ENCODE measurements at regions not wholly inside any gene's neighbourhood (a gene's known extent, or its start where the extent isn't known, plus 50 kb on each side); places are given as distances from the start of the nearest gene placed in this dataset.
"Not testable (repeated sequence)": the region's sequence is repeated elsewhere in the genome, so short reads cannot be mapped to it uniquely, and the experiment has no call there.

DNA sequence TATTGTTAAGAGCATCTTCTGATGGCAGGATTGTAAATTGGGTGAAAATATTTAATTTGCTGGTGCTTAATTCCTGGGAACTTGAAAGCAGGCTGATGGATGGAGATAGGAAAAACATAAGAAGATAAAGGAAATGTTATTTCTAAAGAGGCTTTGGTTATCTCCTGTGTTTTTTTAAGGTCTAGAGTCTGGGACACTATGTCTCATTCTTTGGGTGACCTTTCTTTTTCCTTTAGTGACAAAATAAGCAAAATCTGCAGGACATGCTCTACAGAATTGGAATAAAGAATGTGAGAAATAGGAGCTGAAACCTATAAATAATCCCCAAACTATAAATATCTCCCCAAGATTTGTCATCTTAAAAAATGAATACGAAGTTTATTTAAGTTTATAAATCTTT is 241.7 kb downstream of the DSC3 start:
- TF ChIP-seq POLR2A (IDR thresholded peaks at IDR 0.05) = no peak
- TF ChIP-seq CTCF (IDR thresholded peaks at IDR 0.05) = no peak
- WGBS, 2 donors = 37 to 54% methylated on average over 1 of the region's 1 CpG
- no peak for DNase-seq (ENCODE audit: low spot score in 2 of 2)
- no peak overlapping the region for H3K4me3 ChIP-seq (ENCODE audit: low read depth, poor library complexity, severe bottlenecking)
- intact Hi-C loops (cut with DNase I; ENCODE audit: low total_unique reads) = no loop called here

GRCh38 chr18:30792051-30792450 is 250.5 kb downstream of the DSC3 start:
- intact Hi-C loops (cut with DNase I; ENCODE audit: low total_unique reads) = no loop called here
- no peak overlapping the region for H3K4me3 ChIP-seq (ENCODE audit: low read depth, poor library complexity, severe bottlenecking)
- TF ChIP-seq CTCF (IDR thresholded peaks at IDR 0.05) (no peak), POLR2A (IDR thresholded peaks at IDR 0.05) (no peak)
- 80 to 91% methylated on average over 7 of the region's 7 CpGs for WGBS, 2 donors
- DNase-seq (ENCODE audit: low spot score in 2 of 2) = no peak

DNA sequence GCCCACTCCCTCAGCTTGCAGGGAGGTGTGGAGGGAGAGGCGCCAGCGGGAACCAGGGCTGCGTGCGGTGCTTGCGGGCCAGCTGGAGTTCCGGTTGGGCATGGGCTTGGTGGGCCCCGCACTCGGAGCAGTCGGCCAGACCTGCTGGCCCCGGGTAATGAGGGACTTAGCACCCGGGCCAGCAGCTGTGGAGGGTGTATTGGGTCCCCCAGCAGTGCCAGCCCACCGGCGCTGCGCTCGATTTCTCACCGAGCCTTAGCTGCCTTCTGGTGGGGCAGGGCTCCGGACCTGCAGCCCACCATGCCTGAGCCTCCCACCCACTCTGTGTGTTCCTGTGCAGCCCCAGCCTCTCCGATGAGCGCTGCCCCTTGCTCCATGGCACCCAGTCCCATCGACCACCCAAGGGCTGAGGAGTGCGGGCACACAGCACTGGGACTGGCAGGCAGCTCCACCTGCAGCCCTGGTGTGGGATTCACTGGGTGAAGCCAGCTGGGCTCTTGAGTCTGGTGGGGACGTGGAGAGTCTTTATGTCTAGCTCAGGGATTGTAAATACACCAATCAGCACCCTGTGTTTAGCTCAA is 254.0 kb downstream of the DSC3 start:
- 94 to 96% methylated on average over 10 to 19 of the region's 22 CpGs for WGBS, 2 donors
- intact Hi-C loops (cut with DNase I; ENCODE audit: low total_unique reads); H3K4me3 ChIP-seq (ENCODE audit: low read depth, poor library complexity, severe bottlenecking); DNase-seq (ENCODE audit: low spot score in 2 of 2): not testable (repeated sequence)

DNA sequence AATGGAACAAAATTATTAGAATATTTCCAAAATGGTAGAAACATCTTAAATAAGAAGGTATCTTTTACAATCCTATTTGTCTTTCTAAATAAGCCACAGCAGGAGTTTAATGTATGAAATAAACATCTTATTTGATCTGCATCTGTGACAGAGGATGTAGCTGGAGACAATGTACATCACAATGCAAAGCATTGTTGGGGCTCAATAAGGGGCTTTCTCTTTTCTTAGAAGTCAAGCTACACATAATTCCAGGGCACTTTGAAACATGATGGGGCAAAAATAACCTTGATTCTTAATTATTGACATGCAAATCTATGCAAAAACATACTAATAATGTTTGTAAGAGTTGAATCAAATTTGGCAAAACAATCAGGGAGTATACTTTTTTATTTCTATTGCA is 255.1 kb downstream of the DSC3 start:
- no peak overlapping the region for H3K4me3 ChIP-seq (ENCODE audit: low read depth, poor library complexity, severe bottlenecking)
- TF ChIP-seq POLR2A (IDR thresholded peaks at IDR 0.05) (no peak), CTCF (IDR thresholded peaks at IDR 0.05) (no peak)
- intact Hi-C loops (cut with DNase I; ENCODE audit: low total_unique reads) = no loop called here
- no peak for DNase-seq (ENCODE audit: low spot score in 2 of 2)

GRCh38 chr18:30781601-30782000 is 260.9 kb downstream of the DSC3 start:
- WGBS, 2 donors = 87 to 90% methylated on average over 2 of the region's 2 CpGs
- no peak for TF ChIP-seq POLR2A (IDR thresholded peaks at IDR 0.05)
- TF ChIP-seq CTCF (IDR thresholded peaks at IDR 0.05) = no peak
- intact Hi-C loops (cut with DNase I; ENCODE audit: low total_unique reads) = no loop called here
- no peak for DNase-seq (ENCODE audit: low spot score in 2 of 2)
- no peak overlapping the region for H3K4me3 ChIP-seq (ENCODE audit: low read depth, poor library complexity, severe bottlenecking)

DNA sequence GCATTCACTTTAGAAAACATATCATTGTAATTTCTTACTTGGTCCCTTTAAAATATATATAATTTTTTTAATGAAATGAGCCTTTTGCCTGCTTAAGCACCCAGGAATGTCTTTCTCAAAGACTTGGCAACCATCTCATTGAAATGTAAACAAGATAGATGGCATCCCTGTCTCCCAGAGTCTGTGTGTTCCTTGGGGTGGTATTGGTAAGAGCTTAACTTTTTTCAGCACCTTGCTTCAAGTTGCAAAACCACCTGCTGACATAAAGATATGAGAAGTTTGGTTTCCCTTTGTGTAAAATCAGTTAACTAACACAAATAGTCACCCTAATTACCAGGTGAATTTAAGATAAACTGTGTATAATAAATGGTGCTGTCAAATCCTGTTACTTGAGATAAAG is 266.9 kb downstream of the DSC3 start:
- intact Hi-C loops (cut with DNase I; ENCODE audit: low total_unique reads) = no loop called here
- no peak for TF ChIP-seq POLR2A (IDR thresholded peaks at IDR 0.05)
- no peak for TF ChIP-seq CTCF (IDR thresholded peaks at IDR 0.05)
- no peak overlapping the region for H3K4me3 ChIP-seq (ENCODE audit: low read depth, poor library complexity, severe bottlenecking)
- no peak for DNase-seq (ENCODE audit: low spot score in 2 of 2)

GRCh38 chr18:30772170-30772569 is 270.4 kb downstream of the DSC3 start:
- DNase-seq (ENCODE audit: low spot score in 2 of 2); H3K4me3 ChIP-seq (ENCODE audit: low read depth, poor library complexity, severe bottlenecking); intact Hi-C loops (cut with DNase I; ENCODE audit: low total_unique reads): not testable (repeated sequence)
- 73 to 77% methylated on average over 4 of the region's 4 CpGs for WGBS, 2 donors

Data from lower leg skin (tissue), 4 donors.